IMR-90 (cell line): ENCODE measurements at regions not wholly inside any gene's neighbourhood (a gene's known extent, or its start where the extent isn't known, plus 50 kb on each side); places are given as distances from the start of the nearest gene placed in this dataset.

Experiments used
- ATAC-seq: fragments of 200-7000 bp; cut with Tn5 transposase; 2 replicates; pipeline ENCODE4 v1.9.1; 2020; ENCODE audit warnings: low read depth, mild to moderate bottlenecking, moderate library complexity
- BruUV-seq: library from RNA; stranded (reverse); fragments of 400-500 nt; replicated peaks from 2 replicates; lab custom pipeline; 2021; lab: Mats Ljungman, UMichigan
- CTCF ChIA-PET: fragments of 300-600 bp; formaldehyde crosslinking; extraction: SDS; loops from one replicate; lab custom pipeline; 2021; ENCODE audit warnings: antibody characterized with exemption; lab: Yijun Ruan, JAX
- POLR2A ChIA-PET: fragments of 300-600 bp; sonication (Branson Sonifier 250); formaldehyde crosslinking; loops from one replicate; lab custom pipeline; 2022; ENCODE audit warnings: antibody characterized with exemption; ENCODE audit not compliant: unreplicated experiment; lab: Charles Lee
- DNase-seq: peaks from one replicate; pipeline ENCODE4 v3.0.0; 2013
- H2AFZ ChIP-seq: replicated peaks from 2 replicates; pipeline ENCODE3; 2013; ENCODE audit warnings: low read length, mild to moderate bottlenecking; ENCODE audit not compliant: poor library complexity
- H2AK5ac ChIP-seq: 2 replicates; pipeline ENCODE4 v1.6.1; 2013; ENCODE audit warnings: low read depth, low read length, inconsistent platforms
- H2AK9ac ChIP-seq: replicated peaks from 2 replicates; pipeline ENCODE3; 2013; ENCODE audit warnings: mild to moderate bottlenecking, low read depth, low read length, moderate library complexity; ENCODE audit not compliant: poor library complexity
- H2BK120ac ChIP-seq: 2 replicates; pipeline ENCODE4 v1.6.1; 2013; ENCODE audit warnings: low read depth, low read length, inconsistent platforms
- H2BK15ac ChIP-seq: 3 replicates; pipeline ENCODE4 v1.6.1; 2013; ENCODE audit warnings: low read depth, low read length, inconsistent platforms
- H2BK20ac ChIP-seq: 2 replicates; pipeline ENCODE4 v1.6.1; 2013; ENCODE audit warnings: low read depth, mild to moderate bottlenecking, inconsistent platforms, low read length, moderate library complexity
- H2BK5ac ChIP-seq: 2 replicates; pipeline ENCODE4 v1.6.1; 2013; ENCODE audit warnings: mild to moderate bottlenecking, low read depth, low read length, inconsistent platforms; ENCODE audit not compliant: poor library complexity, severe bottlenecking
- H3K14ac ChIP-seq: replicated peaks from 2 replicates; pipeline ENCODE4 v1.6.1; 2013; ENCODE audit warnings: low read depth, low read length, inconsistent platforms
- H3K18ac ChIP-seq: 2 replicates; pipeline ENCODE4 v1.6.1; 2013; ENCODE audit warnings: low read depth, low read length, control low read depth
- H3K23ac ChIP-seq: 2 replicates; pipeline ENCODE4 v1.6.1; 2013; ENCODE audit warnings: low read depth, low read length, inconsistent platforms
- H3K27ac ChIP-seq: 2 replicates; pipeline ENCODE4 v1.5.1; 2013; ENCODE audit warnings: mild to moderate bottlenecking, control low read depth, low read length; ENCODE audit not compliant: insufficient read depth
- H3K27me3 ChIP-seq: 2 replicates; pipeline ENCODE4 v1.6.1; 2013; ENCODE audit warnings: low read length; ENCODE audit not compliant: control insufficient read depth, insufficient read depth
- H3K36me3 ChIP-seq: 2 replicates; pipeline ENCODE4 v1.6.1; 2013; ENCODE audit warnings: low read length, mixed read lengths; ENCODE audit not compliant: control insufficient read depth, insufficient read depth
- H3K4ac ChIP-seq: 2 replicates; pipeline ENCODE4 v1.6.1; 2013; ENCODE audit warnings: low read depth, low read length, inconsistent platforms
- H3K4me1 ChIP-seq: 2 replicates; pipeline ENCODE4 v1.6.1; 2013; ENCODE audit warnings: low read length, mixed read lengths; ENCODE audit not compliant: control insufficient read depth, insufficient read depth
- H3K4me2 ChIP-seq: 2 replicates; pipeline ENCODE4 v1.6.1; 2013; ENCODE audit warnings: low read depth, mild to moderate bottlenecking, control low read depth, low read length, moderate library complexity
- H3K4me3 ChIP-seq: 2 replicates; pipeline ENCODE4 v1.5.1; 2013; ENCODE audit warnings: low read depth, mild to moderate bottlenecking, control low read depth, low read length, moderate library complexity; ENCODE audit not compliant: insufficient read depth
- H3K56ac ChIP-seq: 2 replicates; pipeline ENCODE4 v1.6.1; 2013; ENCODE audit warnings: low read length, inconsistent platforms; ENCODE audit not compliant: insufficient read depth; ENCODE audit errors: extremely low read depth
- H3K79me1 ChIP-seq, 2 experiments: 2 replicates each; pipeline ENCODE4 v1.6.1; 2013; ENCODE audit warnings: low read length in 2 of 2, inconsistent platforms in 1 of 2, low read depth in 1 of 2
- H3K9ac ChIP-seq: 2 replicates; pipeline ENCODE4 v1.6.1; 2013; ENCODE audit warnings: low read depth, low read length, control low read depth
- H3K9me1 ChIP-seq: 2 replicates; pipeline ENCODE4 v1.6.1; 2013; ENCODE audit warnings: low read length, inconsistent platforms; ENCODE audit not compliant: insufficient read depth
- H3K9me3 ChIP-seq: 2 replicates; pipeline ENCODE4 v1.6.1; 2013; ENCODE audit warnings: low read length; ENCODE audit not compliant: control insufficient read depth, insufficient read depth
- H4K20me1 ChIP-seq: 2 replicates; pipeline ENCODE4 v1.6.1; 2013; ENCODE audit warnings: low read length, inconsistent platforms; ENCODE audit not compliant: insufficient read depth
- H4K5ac ChIP-seq: 2 replicates; pipeline ENCODE4 v1.6.1; 2013; ENCODE audit warnings: mild to moderate bottlenecking, low read depth, low read length, control low read depth
- H4K8ac ChIP-seq, 2 experiments: 2 replicates each; pipeline ENCODE4 v1.6.1; 2013; ENCODE audit warnings: low read depth in 2 of 2, low read length in 2 of 2, control low read depth in 1 of 2, inconsistent platforms in 1 of 2
- H4K91ac ChIP-seq: 2 replicates; pipeline ENCODE4 v1.6.1; 2013; ENCODE audit warnings: low read depth, low read length, inconsistent platforms; ENCODE audit not compliant: insufficient read depth
- CEBPB ChIP-seq: IDR thresholded peaks from 2 replicates; pipeline ENCODE4 v1.6.1; 2012; ENCODE audit warnings: low read depth, low read length, improper control_type of control experiment
- CHD1 ChIP-seq: IDR thresholded peaks from 2 replicates; pipeline ENCODE4 v1.6.1; 2012; ENCODE audit warnings: low read depth, low read length, improper control_type of control experiment
- CTCF ChIP-seq: conservative IDR thresholded peaks from 2 replicates; pipeline ENCODE4 v1.5.1; 2012; ENCODE audit warnings: mild to moderate bottlenecking, low read depth, low read length, improper control_type of control experiment
- ELK1 ChIP-seq: fragments of 150-350 bp; IDR thresholded peaks from 2 replicates; pipeline ENCODE4 v1.6.1; 2016; ENCODE audit warnings: low read depth, mild to moderate bottlenecking, low read length, moderate library complexity, borderline replicate concordance
- FOS ChIP-seq: fragments of 150-350 bp; IDR thresholded peaks from 2 replicates; pipeline ENCODE4 v1.6.1; 2016; ENCODE audit warnings: low read depth, low read length
- MAFK ChIP-seq: IDR thresholded peaks from 2 replicates; pipeline ENCODE4 v1.6.1; 2012; ENCODE audit warnings: low read depth, low read length, improper control_type of control experiment
- MXI1 ChIP-seq: IDR thresholded peaks from 2 replicates; pipeline ENCODE4 v1.6.1; 2012; ENCODE audit warnings: low read depth, mild to moderate bottlenecking, low read length, moderate library complexity, borderline replicate concordance
- POLR2A ChIP-seq: IDR thresholded peaks from 2 replicates; pipeline ENCODE4 v1.6.1; 2012; ENCODE audit warnings: mild to moderate bottlenecking, low read depth, low read length
- RAD21 ChIP-seq: IDR thresholded peaks from 2 replicates; pipeline ENCODE4 v1.6.1; 2012; ENCODE audit warnings: low read length, improper control_type of control experiment
- WGBS, 2 experiments: methylation state at CpG; one replicate each; pipeline versions ENCODE4 v1.1.5 to v1.1.7; 2013; ENCODE audit warnings: missing lambda C conversion rate in 2 of 2; ENCODE audit not compliant: insufficient read length in 1 of 2; ENCODE audit errors: extremely low coverage in 2 of 2; 5-methylcytosine and 5-hydroxymethylcytosine counted together
- dilution Hi-C: fragments of 300-500 bp; cut with HindIII; formaldehyde crosslinking; loops from one replicate; pipeline ENCODE4 v1.14.3; 2018; ENCODE audit warnings: low sequenced_read_pairs; ENCODE audit not compliant: unreplicated experiment
- in situ Hi-C: fragments of 300-500 bp; cut with MboI; formaldehyde crosslinking; loops from 3 replicates; pipeline ENCODE4 v1.14.3; 2019; ENCODE audit warnings: low sequenced_read_pairs, inconsistent platforms, mixed read lengths
- intact Hi-C: fragments of 100-400 bp; cut with micrococcal nuclease; formaldehyde crosslinking; loops from 2 replicates; pipeline ENCODE4 v1.10.0; 2022

- H3K9me1 ChIP-seq = no peaks in the 10 kb centered on the region
- ChIA-PET POLR2A (interaction anchor here (0.5 kb wide), 1 partner anchor 25 kb away, joined by 3 read pairs; no protein-coding TSS in a partner anchor), CTCF (interaction anchor here (0.9 kb wide), 1 partner anchor 154 kb away, joined by 3 read pairs; no protein-coding TSS in a partner anchor)
- H3K4me2 ChIP-seq = peak overlapping the region; percentile 78
- H4K8ac ChIP-seq = no peak overlapping the region
- peak; percentile 98 for ATAC-seq
- no peaks in the 10 kb centered on the region for H3K36me3 ChIP-seq
- in situ Hi-C loops (no loop called here), intact Hi-C loops (no loop called here), dilution Hi-C loops (no loop called here)
- no peaks in the 10 kb centered on the region for H3K79me1 ChIP-seq
- peaks cover 2% of the 10 kb centered on the region for H3K4me1 ChIP-seq
- peak overlapping the region; percentile 78 for H2BK5ac ChIP-seq
- H3K18ac ChIP-seq = no peak overlapping the region
- no peak for TF ChIP-seq CTCF
- TF ChIP-seq RAD21 = no peak
- no peak for TF ChIP-seq MAFK
- TF ChIP-seq CHD1 = no peak
- no peak for TF ChIP-seq POLR2A
- no peak for TF ChIP-seq ELK1
- TF ChIP-seq CEBPB = no peak
- TF ChIP-seq MXI1 = no peak
- TF ChIP-seq FOS = no peak
- H2BK15ac ChIP-seq = no peak overlapping the region
- no peak overlapping the region for H2AK5ac ChIP-seq
- H2AFZ ChIP-seq = no peak overlapping the region
- H3K9ac ChIP-seq = no peak overlapping the region
- no peak overlapping the region; the same call in 1 of the 2 replicates for H3K4ac ChIP-seq
- no peak overlapping the region for H4K5ac ChIP-seq
- H3K4me3 ChIP-seq = no peak overlapping the region
- H2AK9ac ChIP-seq = no peak overlapping the region
- 23% methylated on average over 2 of the region's 2 CpGs; no CpG with 5 or more reads in 1 of the 2 experiments for WGBS, 2 experiments
- no peaks in the 10 kb centered on the region for H3K9me3 ChIP-seq
- H2BK20ac ChIP-seq = no peak overlapping the region
- H3K56ac ChIP-seq = no peak overlapping the region
- no peak overlapping the region for H4K91ac ChIP-seq
- no peaks in the 10 kb centered on the region for H3K27me3 ChIP-seq
- H2BK120ac ChIP-seq = 0 out of 2 replicates have a peak overlapping the region, but pooled peaks have one; percentile 35
- H4K20me1 ChIP-seq = no peaks in the 10 kb centered on the region
- H3K27ac ChIP-seq = peak overlapping the region; percentile 37; the same call in 1 of the 2 replicates
- peak; percentile 82 for DNase-seq
- H3K14ac ChIP-seq = no peak overlapping the region
- no TSS peak for BruUV-seq
- no peak overlapping the region for H3K23ac ChIP-seq
Observed at GRCh38 chr7:80372415-80372814, 139.4 kb downstream of the GNAT3 start.
